ENCODE measurements at regions not wholly inside any gene's neighbourhood (a gene's known extent, or its start where the extent isn't known, plus 50 kb on each side); places are given as distances from the start of the nearest gene placed in this dataset.
"Not testable (repeated sequence)": the region's sequence is repeated elsewhere in the genome, so short reads cannot be mapped to it uniquely, and the experiment has no call there.

GRCh38 chr20:29086938-29087337 lies 2170.5 kb upstream of the DEFB115 start:
- H3K27ac ChIP-seq (ENCODE audit: low read length), result no peak overlapping the region
- no peaks in the 10 kb centered on the region for H3K27me3 ChIP-seq (ENCODE audit: control insufficient read depth, insufficient read depth, low read length)
- TF ChIP-seq CTCF (IDR thresholded peaks at IDR 0.05), result no peak
- H3K36me3 ChIP-seq (ENCODE audit: control insufficient read depth, insufficient read depth, low read length), result no peaks in the 10 kb centered on the region
- H3K9me3 ChIP-seq (ENCODE audit: control insufficient read depth, insufficient read depth, low read length), result peaks cover 14% of the 10 kb centered on the region
- H3K4me3 Mint-ChIP-seq, result no peak overlapping the region
- H3K4me3 ChIP-seq (ENCODE audit: low read length), result no peak overlapping the region
- no peaks in the 10 kb centered on the region for H3K4me1 Mint-ChIP-seq
- no peak overlapping the region for H3K27ac Mint-ChIP-seq
- ATAC-seq, result no peak
- no peaks in the 10 kb centered on the region for H3K27me3 Mint-ChIP-seq (ENCODE audit: low read depth in 2 of 2)
- intact Hi-C loops (cut with micrococcal nuclease), result no loop called here
- no peak for DNase-seq
- no peaks in the 10 kb centered on the region for H3K4me1 ChIP-seq (ENCODE audit: control insufficient read depth, insufficient read depth, low read length)
- peaks cover 19 to 23% of the 10 kb centered on the region in 2 donors for H3K9me3 Mint-ChIP-seq
- WGBS (ENCODE audit: insufficient coverage), result 88% methylated on average over 2 of the region's 2 CpGs
- H3K36me3 Mint-ChIP-seq, result peaks cover 38% of the 10 kb centered on the region

- peaks cover 14% of the 10 kb centered on the region for H3K9me3 ChIP-seq (ENCODE audit: control insufficient read depth, insufficient read depth, low read length)
- H3K4me3 ChIP-seq (ENCODE audit: low read length); intact Hi-C loops (cut with micrococcal nuclease); ATAC-seq; H3K27me3 ChIP-seq (ENCODE audit: control insufficient read depth, insufficient read depth, low read length); H3K27ac ChIP-seq (ENCODE audit: low read length); H3K4me3 Mint-ChIP-seq; H3K27me3 Mint-ChIP-seq (ENCODE audit: low read depth in 2 of 2); H3K4me1 ChIP-seq (ENCODE audit: control insufficient read depth, insufficient read depth, low read length); DNase-seq; H3K4me1 Mint-ChIP-seq; H3K36me3 ChIP-seq (ENCODE audit: control insufficient read depth, insufficient read depth, low read length); H3K27ac Mint-ChIP-seq: not testable (repeated sequence)
- peaks cover 19 to 23% of the 10 kb centered on the region in 2 donors for H3K9me3 Mint-ChIP-seq
- WGBS (ENCODE audit: insufficient coverage), result 20% methylated on average over 2 of the region's 3 CpGs
- peaks cover 38% of the 10 kb centered on the region for H3K36me3 Mint-ChIP-seq
Measured at GRCh38 chr20:29087887-29088286, 2169.6 kb upstream of the DEFB115 start.

GRCh38 chr20:29088472-29088871 lies 2169.0 kb upstream of the DEFB115 start:
- ATAC-seq; H3K27ac ChIP-seq (ENCODE audit: low read length); DNase-seq; H3K27me3 ChIP-seq (ENCODE audit: control insufficient read depth, insufficient read depth, low read length); intact Hi-C loops (cut with micrococcal nuclease); H3K4me1 Mint-ChIP-seq; H3K4me3 ChIP-seq (ENCODE audit: low read length); H3K36me3 ChIP-seq (ENCODE audit: control insufficient read depth, insufficient read depth, low read length); H3K27me3 Mint-ChIP-seq (ENCODE audit: low read depth in 2 of 2); H3K4me3 Mint-ChIP-seq; H3K4me1 ChIP-seq (ENCODE audit: control insufficient read depth, insufficient read depth, low read length); H3K27ac Mint-ChIP-seq: not testable (repeated sequence)
- WGBS (ENCODE audit: insufficient coverage), result 72% methylated on average over 1 of the region's 2 CpGs
- Mint-ChIP-seq H3K9me3 (peaks cover 19 to 27% of the 10 kb centered on the region in 2 donors), H3K36me3 (peaks cover 38% of the 10 kb centered on the region)
- peaks cover 14% of the 10 kb centered on the region for H3K9me3 ChIP-seq (ENCODE audit: control insufficient read depth, insufficient read depth, low read length)

- H3K27ac ChIP-seq (ENCODE audit: low read length); DNase-seq; H3K4me1 Mint-ChIP-seq; H3K36me3 ChIP-seq (ENCODE audit: control insufficient read depth, insufficient read depth, low read length); H3K4me3 ChIP-seq (ENCODE audit: low read length); H3K27me3 Mint-ChIP-seq (ENCODE audit: low read depth in 2 of 2); intact Hi-C loops (cut with micrococcal nuclease); ATAC-seq; H3K4me1 ChIP-seq (ENCODE audit: control insufficient read depth, insufficient read depth, low read length); H3K27ac Mint-ChIP-seq; H3K4me3 Mint-ChIP-seq; H3K27me3 ChIP-seq (ENCODE audit: control insufficient read depth, insufficient read depth, low read length): not testable (repeated sequence)
- 53% methylated on average over 2 of the region's 3 CpGs for WGBS (ENCODE audit: insufficient coverage)
- Mint-ChIP-seq H3K36me3 (peaks cover 31% of the 10 kb centered on the region), H3K9me3 (peaks cover 18 to 26% of the 10 kb centered on the region in 2 donors)
- H3K9me3 ChIP-seq (ENCODE audit: control insufficient read depth, insufficient read depth, low read length), result peaks cover 14% of the 10 kb centered on the region
Measured at GRCh38 chr20:29089409-29089808, 2168.1 kb upstream of the DEFB115 start.

GRCh38 chr20:29093958-29094357 lies 2163.5 kb upstream of the DEFB115 start:
- ATAC-seq; H3K27ac ChIP-seq (ENCODE audit: low read length); H3K27me3 ChIP-seq (ENCODE audit: control insufficient read depth, insufficient read depth, low read length); H3K27ac Mint-ChIP-seq; intact Hi-C loops (cut with micrococcal nuclease); H3K4me3 Mint-ChIP-seq; H3K4me1 ChIP-seq (ENCODE audit: control insufficient read depth, insufficient read depth, low read length); H3K27me3 Mint-ChIP-seq (ENCODE audit: low read depth in 2 of 2); H3K4me3 ChIP-seq (ENCODE audit: low read length); DNase-seq; H3K4me1 Mint-ChIP-seq; H3K36me3 ChIP-seq (ENCODE audit: control insufficient read depth, insufficient read depth, low read length); H3K9me3 ChIP-seq (ENCODE audit: control insufficient read depth, insufficient read depth, low read length): not testable (repeated sequence)
- Mint-ChIP-seq H3K9me3 (peaks cover 16 to 20% of the 10 kb centered on the region in 2 donors), H3K36me3 (peaks cover 14% of the 10 kb centered on the region)

- H3K36me3 Mint-ChIP-seq; H3K27me3 ChIP-seq (ENCODE audit: control insufficient read depth, insufficient read depth, low read length); H3K27ac ChIP-seq (ENCODE audit: low read length); H3K4me3 Mint-ChIP-seq; intact Hi-C loops (cut with micrococcal nuclease); H3K4me1 ChIP-seq (ENCODE audit: control insufficient read depth, insufficient read depth, low read length); ATAC-seq; DNase-seq; H3K36me3 ChIP-seq (ENCODE audit: control insufficient read depth, insufficient read depth, low read length); H3K4me3 ChIP-seq (ENCODE audit: low read length); H3K4me1 Mint-ChIP-seq; H3K27me3 Mint-ChIP-seq (ENCODE audit: low read depth in 2 of 2); H3K9me3 ChIP-seq (ENCODE audit: control insufficient read depth, insufficient read depth, low read length); H3K27ac Mint-ChIP-seq: not testable (repeated sequence)
- WGBS (ENCODE audit: insufficient coverage), result no CpG with 5 or more reads among the region's 1 CpG
- peaks cover 9 to 16% of the 10 kb centered on the region in 2 donors for H3K9me3 Mint-ChIP-seq
Measured at GRCh38 chr20:29096695-29097094, 2160.8 kb upstream of the DEFB115 start.

GRCh38 chr20:29107884-29108283 lies 2149.6 kb upstream of the DEFB115 start:
- H3K27me3 Mint-ChIP-seq (ENCODE audit: low read depth in 2 of 2); H3K4me1 Mint-ChIP-seq; H3K4me3 Mint-ChIP-seq; H3K27me3 ChIP-seq (ENCODE audit: control insufficient read depth, insufficient read depth, low read length); H3K27ac ChIP-seq (ENCODE audit: low read length); ATAC-seq; H3K4me3 ChIP-seq (ENCODE audit: low read length); intact Hi-C loops (cut with micrococcal nuclease); H3K36me3 Mint-ChIP-seq; DNase-seq; H3K4me1 ChIP-seq (ENCODE audit: control insufficient read depth, insufficient read depth, low read length); H3K36me3 ChIP-seq (ENCODE audit: control insufficient read depth, insufficient read depth, low read length); H3K27ac Mint-ChIP-seq; H3K9me3 ChIP-seq (ENCODE audit: control insufficient read depth, insufficient read depth, low read length): not testable (repeated sequence)
- WGBS (ENCODE audit: insufficient coverage), result 84% methylated on average over 6 of the region's 6 CpGs
- peaks cover 12 to 13% of the 10 kb centered on the region in 2 donors for H3K9me3 Mint-ChIP-seq

Measured in natural killer cell (primary cell).